MG63 (cell line): ENCODE measurements at regions not wholly inside any gene's neighbourhood (a gene's known extent, or its start where the extent isn't known, plus 50 kb on each side); places are given as distances from the start of the nearest gene placed in this dataset.

Experiments
- DNase-seq: peaks from one replicate; pipeline ENCODE4 v3.0.0-alpha.2; 2020
- H3K27me3 ChIP-seq: fragments of 250-450 bp; sonication (Bioruptor Pico); 2 replicates; pipeline ENCODE4 v1.5.1; 2020; ENCODE audit warnings: mild to moderate bottlenecking, moderate library complexity
- H3K36me3 ChIP-seq: fragments of 250-450 bp; sonication (Bioruptor Pico); 2 replicates; pipeline ENCODE4 v1.5.1; 2020; ENCODE audit warnings: mild to moderate bottlenecking, moderate library complexity
- H3K4me3 ChIP-seq: fragments of 250-450 bp; sonication (Bioruptor Pico); 2 replicates; pipeline ENCODE4 v1.5.1; 2020; ENCODE audit warnings: mild to moderate bottlenecking, moderate library complexity
- H3K9me3 ChIP-seq: fragments of 250-450 bp; sonication (Bioruptor Pico); 2 replicates; pipeline ENCODE4 v1.5.1; 2020; ENCODE audit warnings: mild to moderate bottlenecking, moderate library complexity

DNA sequence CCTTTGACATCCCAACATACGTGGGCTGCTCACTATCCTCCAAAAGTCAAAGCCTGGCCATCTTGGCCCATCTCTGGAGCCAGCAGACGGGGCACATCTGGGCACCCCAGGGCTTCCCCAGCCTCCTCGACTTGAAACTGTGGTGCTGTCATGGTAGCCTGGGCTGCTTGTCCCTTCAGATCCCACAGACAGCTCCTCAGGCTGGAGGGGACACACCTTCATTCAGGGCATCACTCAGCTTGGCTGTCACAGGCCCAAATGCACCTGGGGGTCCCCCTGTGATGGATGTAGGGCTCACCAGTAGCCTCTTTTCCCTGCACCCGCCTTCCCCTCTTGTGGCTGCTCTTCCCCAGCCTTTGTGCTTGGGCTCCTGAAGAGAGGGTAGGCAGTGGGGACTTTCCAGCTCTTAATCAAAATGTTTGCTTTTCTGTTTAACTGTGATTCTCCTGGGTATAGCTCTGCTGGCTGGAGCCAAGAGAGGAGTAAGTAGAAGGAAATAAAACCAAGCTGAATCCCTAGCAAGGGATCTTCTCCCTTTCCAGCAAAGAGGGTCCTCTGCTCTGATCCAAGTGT is 92.3 kb downstream of the GYPC start:
- H3K27me3 ChIP-seq = no peaks in the 10 kb centered on the region
- no peak for DNase-seq
- H3K4me3 ChIP-seq = no peak overlapping the region
- no peaks in the 10 kb centered on the region for H3K36me3 ChIP-seq
- no peaks in the 10 kb centered on the region for H3K9me3 ChIP-seq

DNA sequence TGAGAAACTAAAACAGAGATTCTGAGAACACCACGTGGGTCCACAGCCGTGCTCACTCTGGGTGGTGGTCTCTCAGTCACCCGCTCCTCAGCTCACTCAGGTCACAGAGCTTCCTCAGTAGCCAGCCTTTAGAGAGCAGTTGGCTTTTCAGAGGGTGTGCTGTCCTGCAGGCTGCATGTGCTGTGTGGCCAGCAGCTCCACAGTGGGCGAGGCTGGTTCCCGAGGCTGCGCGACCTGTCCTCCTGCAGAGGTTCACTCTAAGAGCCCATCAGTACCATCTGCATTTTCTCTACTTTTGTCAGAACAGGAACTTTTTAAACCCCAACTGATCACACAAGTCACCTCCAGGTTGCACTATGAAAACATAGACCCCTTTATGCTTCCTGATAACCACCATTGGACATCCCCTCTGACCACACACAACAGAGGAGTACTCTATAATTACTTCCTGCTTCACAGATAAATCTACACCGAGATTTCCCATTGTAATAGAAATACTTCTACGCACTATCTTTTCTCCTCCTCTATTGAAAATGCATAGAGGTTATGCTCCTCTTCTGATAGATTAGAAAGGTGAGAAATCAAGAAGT is 93.1 kb downstream of the GYPC start:
- Histone ChIP-seq H3K4me3 (no peak overlapping the region), H3K27me3 (no peaks in the 10 kb centered on the region), H3K9me3 (no peaks in the 10 kb centered on the region), H3K36me3 (no peaks in the 10 kb centered on the region)
- no peak for DNase-seq

DNA sequence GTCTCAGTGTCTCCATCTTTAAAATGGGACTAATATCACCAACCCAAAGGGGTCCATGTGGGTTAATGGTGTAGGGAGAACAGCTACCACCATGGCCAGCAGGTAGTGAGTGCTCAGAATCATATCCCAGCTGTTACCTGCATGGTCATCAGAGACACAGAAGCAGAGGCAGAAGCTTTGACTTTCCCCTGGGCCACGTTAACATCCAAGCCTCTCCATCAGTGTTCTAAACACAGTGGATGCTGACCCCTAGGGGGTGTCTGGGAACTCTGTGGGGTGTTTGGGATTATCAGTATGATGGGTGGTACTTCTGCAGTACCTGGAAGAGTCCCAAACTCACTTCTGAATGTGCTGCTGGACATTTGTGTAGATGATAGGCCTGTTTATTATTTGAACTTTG is 93.6 kb downstream of the GYPC start:
- Histone ChIP-seq H3K27me3 (no peaks in the 10 kb centered on the region), H3K4me3 (no peak overlapping the region), H3K9me3 (no peaks in the 10 kb centered on the region), H3K36me3 (no peaks in the 10 kb centered on the region)
- no peak for DNase-seq

DNA sequence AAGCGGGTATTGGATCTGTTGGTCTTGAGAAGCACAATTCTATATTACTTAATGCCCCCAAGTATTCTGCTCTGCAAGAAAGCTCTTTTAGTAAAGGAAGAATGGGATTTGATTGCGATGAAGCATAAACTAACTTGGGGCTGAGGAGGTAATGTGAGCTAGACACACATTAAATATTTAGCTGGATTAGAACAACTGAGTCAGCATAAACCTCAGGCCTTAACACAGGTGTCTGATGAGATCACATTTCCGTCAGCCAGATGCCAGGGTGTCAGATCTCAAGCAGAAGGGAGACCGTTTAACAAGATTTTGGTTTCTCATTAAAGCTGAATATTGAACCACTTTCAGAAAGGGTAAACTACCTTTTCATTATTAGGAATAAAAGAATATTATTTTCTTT is 94.5 kb downstream of the GYPC start:
- no peak overlapping the region for H3K4me3 ChIP-seq
- no peak for DNase-seq
- no peaks in the 10 kb centered on the region for H3K27me3 ChIP-seq

DNA sequence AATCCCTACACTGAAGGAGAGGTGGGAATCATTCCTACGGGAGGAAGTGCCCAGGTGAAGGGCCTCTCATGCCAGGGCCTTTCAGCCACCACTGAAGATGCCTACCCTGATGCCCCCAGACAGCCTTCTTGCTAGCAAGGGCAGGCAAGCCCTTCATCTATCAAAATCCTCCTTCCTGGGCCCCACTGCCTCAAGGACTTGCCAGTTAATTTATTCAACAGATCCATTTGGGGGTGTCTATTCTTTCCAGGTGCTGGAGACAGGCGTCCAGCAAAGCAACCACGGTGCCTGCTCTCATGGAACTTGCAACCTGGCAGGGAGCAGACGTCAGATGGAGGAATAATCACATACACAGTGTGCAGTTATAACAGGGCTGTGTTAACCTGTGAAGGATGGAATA is 95.5 kb downstream of the GYPC start:
- no peaks in the 10 kb centered on the region for H3K36me3 ChIP-seq
- no peaks in the 10 kb centered on the region for H3K27me3 ChIP-seq
- DNase-seq = no peak
- H3K9me3 ChIP-seq = no peaks in the 10 kb centered on the region
- H3K4me3 ChIP-seq = no peak overlapping the region

More for the DNA sequence above, 94.5 kb downstream of the GYPC start:
- Histone ChIP-seq H3K9me3 (no peaks in the 10 kb centered on the region), H3K36me3 (no peaks in the 10 kb centered on the region)

DNA sequence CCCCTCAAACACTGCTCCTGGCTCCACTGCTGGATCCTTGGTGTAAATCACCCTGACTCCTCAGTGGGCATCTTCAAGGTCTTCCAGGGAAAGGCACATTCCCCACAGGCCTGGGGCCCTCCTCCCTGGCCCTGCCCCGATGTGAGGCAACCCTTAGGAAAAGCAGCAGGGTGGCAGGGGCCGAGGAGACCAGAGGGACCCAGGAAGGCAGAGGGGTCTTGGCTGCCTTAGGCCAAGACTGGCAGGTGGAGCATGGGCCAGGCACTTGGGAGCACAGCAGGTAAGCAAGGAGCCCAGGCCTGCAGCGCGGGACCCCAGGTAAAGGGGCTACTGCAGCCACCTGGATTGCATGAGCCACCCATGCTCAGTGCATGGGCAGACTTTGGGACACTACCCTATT is 96.9 kb downstream of the GYPC start:
- no peak for DNase-seq
- Histone ChIP-seq H3K36me3 (no peaks in the 10 kb centered on the region), H3K9me3 (no peaks in the 10 kb centered on the region), H3K4me3 (no peak overlapping the region), H3K27me3 (no peaks in the 10 kb centered on the region)

DNA sequence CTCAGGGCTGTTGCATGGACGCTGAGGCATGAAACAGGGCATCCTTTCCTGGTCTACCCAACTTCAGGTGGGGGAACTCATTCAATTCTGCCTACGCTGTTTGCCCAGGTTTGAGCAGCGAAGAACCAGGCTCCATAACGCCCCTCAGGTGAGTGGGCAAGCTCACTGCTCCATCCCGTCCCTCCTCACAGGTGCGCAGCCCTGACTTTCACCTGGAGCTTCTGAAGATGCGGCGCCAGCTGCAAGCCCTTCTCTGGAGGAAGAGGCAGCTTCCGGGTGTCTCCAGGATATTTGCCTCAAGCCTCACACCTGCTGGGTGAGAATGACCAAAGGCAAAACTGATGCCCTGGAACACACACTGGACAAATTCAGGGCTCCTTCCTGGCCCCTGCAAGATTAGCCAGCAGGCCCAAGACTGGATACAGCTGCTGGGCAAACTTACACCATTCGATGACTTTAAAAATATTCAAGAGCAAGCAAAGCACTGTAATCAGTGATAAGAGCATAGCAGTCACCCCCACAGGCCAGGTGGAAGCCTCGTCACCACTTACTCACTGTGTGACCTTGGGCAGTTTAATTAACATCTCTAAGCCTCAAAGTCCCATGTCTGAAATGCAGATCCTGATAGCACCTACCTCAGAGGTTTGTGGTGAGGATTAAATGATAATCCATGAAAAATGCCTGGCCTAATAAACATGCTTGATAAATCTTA is 97.7 kb downstream of the GYPC start:
- Histone ChIP-seq H3K9me3 (no peaks in the 10 kb centered on the region), H3K27me3 (no peaks in the 10 kb centered on the region), H3K36me3 (no peaks in the 10 kb centered on the region), H3K4me3 (no peak overlapping the region)
- no peak for DNase-seq

DNA sequence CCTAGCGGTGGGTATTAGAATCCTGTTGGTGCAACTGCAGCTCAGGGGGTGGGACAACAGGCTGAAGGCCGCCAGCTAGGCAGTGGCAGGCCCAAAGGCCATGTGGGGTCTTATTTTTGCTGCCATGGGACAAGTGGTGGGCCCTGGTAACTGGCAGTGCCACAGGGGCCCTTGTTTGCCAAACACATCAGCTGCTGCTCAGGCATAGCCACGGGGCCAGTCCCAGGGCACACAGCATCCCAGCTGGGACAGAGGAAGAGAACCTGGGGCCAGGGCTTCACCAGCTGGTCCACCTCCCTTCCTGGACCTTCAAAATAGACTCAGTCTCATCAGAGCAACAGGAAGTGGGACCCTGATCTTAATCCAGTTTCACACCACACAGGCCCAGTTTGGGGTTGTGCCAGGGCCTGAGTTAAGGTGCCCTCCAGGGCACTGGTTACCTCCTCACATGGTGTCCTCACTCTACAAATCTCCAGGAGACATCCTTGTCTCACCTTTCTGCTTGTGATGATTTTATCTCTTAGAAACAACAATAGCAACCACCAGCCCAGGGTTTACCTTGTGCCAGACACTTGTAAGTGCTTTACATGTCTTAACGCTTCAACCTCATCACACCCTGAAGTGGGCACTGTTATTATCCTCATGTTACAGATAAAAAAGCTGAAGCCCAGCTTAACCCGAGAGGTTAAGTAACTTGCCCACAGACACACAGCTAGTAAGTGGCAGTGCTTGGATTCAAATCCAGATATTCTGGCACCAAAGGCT is 98.5 kb downstream of the GYPC start:
- no peaks in the 10 kb centered on the region for H3K27me3 ChIP-seq
- H3K9me3 ChIP-seq = no peaks in the 10 kb centered on the region
- H3K36me3 ChIP-seq = no peaks in the 10 kb centered on the region
- no peak overlapping the region for H3K4me3 ChIP-seq
- no peak for DNase-seq

DNA sequence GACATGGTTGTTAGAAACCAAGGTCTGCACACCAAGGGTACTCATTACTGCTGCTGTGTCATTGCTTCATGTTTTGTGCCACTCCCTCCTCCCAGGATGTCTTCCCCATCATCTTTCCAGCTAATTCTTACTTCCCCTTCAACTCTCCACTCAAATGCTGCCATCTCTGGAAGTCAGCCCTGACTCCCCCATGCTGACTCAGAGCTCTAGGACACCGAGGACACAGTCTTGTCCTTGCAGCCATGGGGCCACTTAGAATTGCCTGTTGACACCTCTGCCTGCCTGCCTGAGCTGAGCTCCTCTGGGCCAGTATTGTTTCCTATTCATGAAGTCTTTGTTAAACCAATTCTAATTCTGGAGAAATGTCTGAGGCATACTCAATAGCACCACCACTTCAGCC is 100.2 kb downstream of the GYPC start:
- no peak for DNase-seq
- Histone ChIP-seq H3K27me3 (no peaks in the 10 kb centered on the region), H3K36me3 (no peaks in the 10 kb centered on the region), H3K4me3 (no peak overlapping the region), H3K9me3 (no peaks in the 10 kb centered on the region)

DNA sequence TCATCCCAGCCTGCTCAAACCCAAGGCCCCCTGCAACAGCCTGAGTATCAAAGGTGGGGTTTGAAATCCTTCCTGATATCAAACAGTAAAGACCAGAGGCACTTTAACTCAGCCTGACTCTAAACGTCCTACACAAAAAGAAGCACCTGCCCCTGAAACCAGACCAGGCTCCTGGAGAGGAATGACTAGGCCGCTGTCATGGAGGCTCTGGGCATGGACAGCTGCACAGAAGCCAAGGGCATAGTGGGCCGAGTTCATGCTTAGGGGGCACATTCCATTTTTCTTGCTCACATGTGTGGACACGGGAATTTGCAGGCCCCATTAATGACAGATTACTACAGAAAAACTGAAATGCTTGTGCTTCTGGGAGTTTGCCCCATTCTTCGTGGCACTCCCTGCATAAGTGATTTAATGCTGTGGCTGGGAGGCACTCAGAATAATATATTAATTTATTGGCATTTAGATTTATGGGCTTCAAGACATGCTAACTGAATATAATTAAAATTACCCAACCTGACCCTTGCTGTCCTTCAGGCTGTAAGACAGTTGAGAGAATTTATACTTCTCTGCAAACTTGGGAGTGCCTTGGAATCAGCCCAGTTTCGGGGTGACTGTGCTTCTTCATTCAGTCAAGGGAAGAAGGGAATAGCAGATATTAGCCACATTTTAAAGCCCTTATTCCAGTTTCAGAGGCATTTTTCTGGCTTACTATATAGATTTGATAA is 105.5 kb downstream of the GYPC start:
- Histone ChIP-seq H3K4me3 (no peak overlapping the region), H3K9me3 (no peaks in the 10 kb centered on the region), H3K27me3 (no peaks in the 10 kb centered on the region; the same call in 1 of the 2 replicates), H3K36me3 (no peaks in the 10 kb centered on the region)
- DNase-seq = no peak

DNA sequence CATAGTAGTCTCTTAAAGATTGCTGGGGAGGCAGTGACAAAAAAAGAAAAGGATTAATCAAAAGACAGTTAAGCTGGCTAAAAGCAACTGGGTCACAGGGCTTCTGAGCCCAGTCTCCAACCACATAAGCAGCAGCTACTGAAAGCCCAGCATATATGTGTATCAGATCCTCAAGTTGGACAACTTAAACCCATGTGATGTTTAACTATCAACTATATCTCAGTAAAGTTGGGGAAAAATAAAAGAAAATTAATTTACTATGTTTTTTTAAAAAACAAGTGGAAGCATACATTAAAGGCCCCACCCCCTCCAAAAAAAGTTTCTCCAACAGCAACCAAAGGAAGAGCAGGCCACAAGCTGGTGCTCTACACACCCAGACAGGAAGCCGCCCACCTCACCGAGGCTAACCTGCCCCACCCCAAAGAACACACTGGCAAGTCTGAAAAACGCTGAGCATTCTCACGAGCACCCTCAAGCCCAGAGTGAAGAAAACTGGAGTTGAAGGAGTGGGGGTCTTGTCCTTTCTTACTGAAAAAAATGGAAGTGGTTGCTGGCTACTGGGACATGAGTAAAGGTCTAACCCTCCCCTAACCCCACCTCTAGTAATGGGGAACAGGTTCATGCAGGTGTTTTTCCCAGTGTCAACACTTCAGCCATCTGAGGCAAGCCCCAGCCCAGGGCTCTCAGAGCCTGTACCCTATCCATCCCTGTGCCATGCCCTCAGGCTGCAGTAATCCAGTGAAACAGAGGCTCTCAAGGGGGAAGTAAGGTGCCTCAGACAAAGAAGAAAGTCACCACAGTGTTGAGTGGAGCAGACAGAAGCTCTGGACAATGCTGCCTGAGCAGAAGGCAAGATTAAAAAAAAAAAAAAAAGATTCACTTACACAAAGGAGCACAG is 106.3 kb downstream of the GYPC start:
- H3K9me3 ChIP-seq = no peaks in the 10 kb centered on the region
- no peak overlapping the region for H3K4me3 ChIP-seq
- H3K36me3 ChIP-seq = no peaks in the 10 kb centered on the region
- H3K27me3 ChIP-seq = no peaks in the 10 kb centered on the region; the same call in 1 of the 2 replicates
- no peak for DNase-seq

DNA sequence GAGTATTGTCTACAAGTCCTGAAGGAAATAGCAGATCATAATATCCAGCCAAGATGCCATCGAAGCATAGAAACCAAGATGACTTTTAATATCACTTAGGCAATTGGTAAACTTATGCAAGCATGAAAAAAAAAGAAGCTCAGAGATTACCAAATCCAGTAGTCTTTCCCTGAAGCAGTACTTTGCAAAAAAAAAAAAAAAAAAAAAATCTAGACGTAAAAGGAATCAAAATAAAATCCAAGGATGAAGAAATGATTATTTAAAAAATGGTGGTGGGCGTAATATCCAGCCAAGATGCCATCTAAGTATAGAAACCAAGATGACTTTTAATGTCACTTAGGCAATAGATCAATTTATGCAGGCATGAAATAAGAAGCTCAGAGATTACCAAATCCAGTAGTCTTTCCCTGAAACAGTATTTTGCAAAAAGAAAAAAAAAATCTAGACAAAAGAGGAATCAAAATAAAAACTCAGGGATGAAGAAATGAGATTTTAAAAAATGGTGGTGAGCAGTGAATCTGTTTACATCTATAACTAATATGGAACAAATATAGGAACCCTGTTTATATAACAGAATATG is 108.8 kb downstream of the GYPC start:
- no peaks in the 10 kb centered on the region; the same call in 1 of the 2 replicates for H3K27me3 ChIP-seq

DNA sequence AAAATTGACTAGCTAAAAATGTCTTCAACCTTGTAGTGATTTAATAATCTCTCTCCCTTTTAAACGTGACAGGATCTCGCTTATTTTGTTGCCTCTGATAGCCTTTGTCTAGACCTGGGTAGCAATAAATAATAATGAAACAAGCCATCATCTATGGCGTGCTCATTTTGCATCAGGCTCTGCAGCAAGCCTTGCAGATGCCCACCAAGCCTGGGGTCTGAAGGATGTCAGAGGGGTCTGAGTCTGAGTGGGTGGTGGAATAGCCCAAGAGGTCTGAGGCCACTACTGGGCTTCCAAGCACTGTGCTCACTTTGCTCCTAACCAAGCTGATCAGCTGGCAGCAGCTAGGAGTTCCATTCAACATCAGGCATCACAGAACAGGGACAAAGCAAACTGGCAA is 109.4 kb downstream of the GYPC start:
- H3K36me3 ChIP-seq = no peaks in the 10 kb centered on the region
- no peak for DNase-seq
- no peaks in the 10 kb centered on the region; the same call in 1 of the 2 replicates for H3K27me3 ChIP-seq
- H3K9me3 ChIP-seq = no peaks in the 10 kb centered on the region
- H3K4me3 ChIP-seq = no peak overlapping the region

More for the DNA sequence above, 108.8 kb downstream of the GYPC start:
- no peaks in the 10 kb centered on the region for H3K9me3 ChIP-seq
- DNase-seq = no peak
- no peak overlapping the region for H3K4me3 ChIP-seq
- no peaks in the 10 kb centered on the region for H3K36me3 ChIP-seq

DNA sequence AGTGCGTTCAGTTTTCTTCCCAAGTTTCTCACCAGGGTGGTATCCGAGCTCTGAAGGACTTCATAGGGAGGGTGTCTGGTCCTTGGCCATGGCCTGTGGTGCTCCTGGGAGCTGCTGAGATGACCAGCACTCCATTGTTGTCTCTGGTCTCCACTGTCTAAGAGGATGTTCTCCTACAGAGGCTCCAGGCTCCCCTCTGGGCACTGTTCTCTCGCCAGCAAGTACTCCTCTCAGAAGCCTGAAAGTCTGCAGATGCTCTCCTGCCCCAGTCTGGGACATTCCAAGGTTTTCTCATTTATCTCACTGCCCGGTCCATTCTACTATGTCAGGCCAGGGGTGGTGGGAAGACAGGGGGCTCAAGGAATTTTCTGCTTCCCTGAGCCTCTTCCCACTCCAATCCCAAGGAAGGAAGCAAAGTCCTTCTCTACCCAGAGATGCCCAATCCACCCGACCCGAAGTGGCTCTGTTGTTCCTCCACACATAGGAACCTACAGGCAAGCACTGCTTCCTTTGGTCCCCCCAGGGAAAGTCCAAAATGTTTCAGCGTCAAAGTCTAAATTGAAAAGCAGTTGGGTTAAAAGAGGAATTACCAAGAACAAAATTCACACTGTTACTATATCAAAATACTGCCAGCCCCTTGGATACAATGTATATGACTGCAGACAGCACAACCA is 110.5 kb downstream of the GYPC start:
- H3K27me3 ChIP-seq = no peaks in the 10 kb centered on the region; the same call in 1 of the 2 replicates
- H3K9me3 ChIP-seq = no peaks in the 10 kb centered on the region
- no peak overlapping the region for H3K4me3 ChIP-seq
- H3K36me3 ChIP-seq = no peaks in the 10 kb centered on the region
- no peak for DNase-seq

DNA sequence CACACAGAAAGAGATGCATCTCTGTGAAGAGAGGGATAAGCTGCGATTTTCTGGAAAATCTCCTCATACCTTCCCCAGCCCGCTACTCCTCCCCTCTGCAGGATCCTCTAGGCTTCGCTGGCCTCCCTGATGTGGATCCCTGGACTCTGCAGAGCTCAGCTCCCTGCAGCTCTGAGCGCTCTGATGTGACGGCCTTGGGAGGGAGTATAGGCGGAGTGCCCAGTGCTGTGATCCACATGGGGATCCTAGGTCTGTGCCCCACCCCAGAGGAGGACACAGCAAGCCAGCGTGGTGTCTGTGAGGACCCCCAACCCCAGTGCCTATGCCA is 111.0 kb downstream of the GYPC start:
- no peaks in the 10 kb centered on the region for H3K9me3 ChIP-seq
- H3K27me3 ChIP-seq = no peaks in the 10 kb centered on the region; the same call in 1 of the 2 replicates
- H3K4me3 ChIP-seq = no peak overlapping the region
- no peaks in the 10 kb centered on the region for H3K36me3 ChIP-seq
- no peak for DNase-seq
